HCT116 (cell line): ENCODE measurements at regions not wholly inside any gene's neighbourhood (a gene's known extent, or its start where the extent isn't known, plus 50 kb on each side); places are given as distances from the start of the nearest gene placed in this dataset.

Source experiments
- ATAC-seq: fragments of 200-7000 bp; cut with Tn5 transposase; 2 replicates; pipeline ENCODE4 v1.9.1; 2020; ENCODE audit warnings: mild to moderate bottlenecking, moderate library complexity
- BruUV-seq: library from RNA; stranded (reverse); fragments of 400-500 nt; replicated peaks from 2 replicates; lab custom pipeline; 2021; lab: Mats Ljungman, UMichigan
- CTCF ChIA-PET: fragments of 300-600 bp; sonication (Branson Sonifier 250); formaldehyde crosslinking; loops from one replicate; lab custom pipeline; 2021; ENCODE audit warnings: antibody characterized with exemption; lab: Charles Lee
- POLR2A ChIA-PET: fragments of 300-600, 350-600 bp; sonication (Branson Sonifier 250); formaldehyde crosslinking; loops from one replicate; lab custom pipeline; 2021; ENCODE audit warnings: antibody characterized with exemption; lab: Charles Lee
- RAD21 ChIA-PET, 2 experiments: fragments of 300-600 bp; sonication (Branson Sonifier 250); formaldehyde crosslinking; loops; one replicate each; lab custom pipeline; 2023; ENCODE audit warnings: low total read pairs in 2 of 2; ENCODE audit not compliant: uncharacterized antibody in 2 of 2, unreplicated experiment in 2 of 2, low non-redundant PET in 1 of 2; lab: Charles Lee
- DNase-seq: peaks from one replicate; pipeline ENCODE4 v3.0.0-alpha.2; 2010; ENCODE audit warnings: low read depth, low spot score
- H2AFZ ChIP-seq: fragments of 200-600 bp; shearing (Covaris generic), sonication (generic); 2 replicates; pipeline ENCODE4 v1.6.1; 2017; ENCODE audit warnings: low read depth, mixed run types, mixed read lengths, antibody characterized with exemption, low read length; ENCODE audit not compliant: poor library complexity, severe bottlenecking
- H3K27ac ChIP-seq: 2 replicates; pipeline ENCODE4 v1.5.1; 2012; ENCODE audit warnings: low read depth, low read length
- H3K27me3 ChIP-seq: fragments of 200-600 bp; sonication (generic); 2 replicates; pipeline ENCODE4 v1.6.1; 2016; ENCODE audit warnings: mixed run types, low read length, mixed read lengths; ENCODE audit not compliant: insufficient read depth
- H3K36me3 ChIP-seq, 2 experiments: fragments of 200-500 bp in 1 of 2; fragments of 200-600 bp in 1 of 2; sonication (Bioruptor generic) in 1 of 2; sonication (generic) in 1 of 2; 2 replicates each; pipeline versions ENCODE4 v1.5.1 to v1.6.1; 2014 to 2016; ENCODE audit warnings: low read length in 2 of 2, inconsistent platforms in 1 of 2, mixed read lengths in 1 of 2, mixed run types in 1 of 2; ENCODE audit not compliant: insufficient read depth in 2 of 2, control insufficient read depth in 1 of 2
- H3K4me1 ChIP-seq, 2 experiments: fragments of 200-600 bp in 1 of 2; sonication (generic) in 1 of 2; 2 replicates each; pipeline versions ENCODE4 v1.5.1 to v1.6.1; 2012 to 2017; ENCODE audit warnings: low read length in 2 of 2, inconsistent platforms in 1 of 2, mild to moderate bottlenecking in 1 of 2, mixed read lengths in 1 of 2, mixed run types in 1 of 2, moderate library complexity in 1 of 2; ENCODE audit not compliant: insufficient read depth in 2 of 2, control insufficient read depth in 1 of 2
- H3K4me2 ChIP-seq: fragments of 200-600 bp; sonication (generic); 2 replicates; pipeline ENCODE4 v1.6.1; 2017; ENCODE audit warnings: mixed run types, low read length, mixed read lengths
- H3K4me3 ChIP-seq, 2 experiments: fragments of 200-600 bp in 1 of 2; sonication (generic) in 1 of 2; replicated peaks in 1 of 2; 2 replicates each; pipeline ENCODE4 v1.5.1; 2011 to 2016; ENCODE audit warnings: low read length in 2 of 2, control low read depth in 1 of 2, low read depth in 1 of 2, mild to moderate bottlenecking in 1 of 2, mixed read lengths in 1 of 2, mixed run types in 1 of 2
- H3K79me2 ChIP-seq: fragments of 200-600 bp; sonication (generic); 2 replicates; pipeline ENCODE4 v1.6.1; 2017; ENCODE audit warnings: mild to moderate bottlenecking, mixed run types, low read length, moderate library complexity, mixed read lengths; ENCODE audit not compliant: insufficient read depth
- H3K9ac ChIP-seq: fragments of 200-600 bp; sonication (generic); 2 replicates; pipeline ENCODE4 v1.6.1; 2016; ENCODE audit warnings: low read length, mixed read lengths
- H3K9me2 ChIP-seq: fragments of 200-600 bp; sonication (generic), shearing (Covaris generic); 2 replicates; pipeline ENCODE4 v1.6.1; 2017; ENCODE audit warnings: mixed run types, mild to moderate bottlenecking, moderate library complexity; ENCODE audit not compliant: insufficient read depth
- H3K9me3 ChIP-seq, 2 experiments: fragments of 200-500 bp in 1 of 2; fragments of 200-600 bp in 1 of 2; sonication (Bioruptor generic) in 1 of 2; sonication (generic) in 1 of 2; 2 replicates each; pipeline ENCODE4 v1.6.1; 2014 to 2017; ENCODE audit warnings: low read length in 2 of 2, mixed read lengths in 2 of 2, inconsistent platforms in 1 of 2, low read depth in 1 of 2, mild to moderate bottlenecking in 1 of 2, mixed run types in 1 of 2, moderate library complexity in 1 of 2; ENCODE audit not compliant: control insufficient read depth in 1 of 2, insufficient read depth in 1 of 2
- H4K20me1 ChIP-seq: fragments of 200-600 bp; sonication (generic), shearing (Covaris generic); 2 replicates; pipeline ENCODE4 v1.6.1; 2017; ENCODE audit warnings: mixed run types, mild to moderate bottlenecking, moderate library complexity; ENCODE audit not compliant: insufficient read depth
- CBX3 ChIP-seq: IDR thresholded peaks from 2 replicates; pipeline ENCODE4 v1.6.1; 2012; ENCODE audit warnings: low read depth
- CTCF ChIP-seq, 3 experiments: fragments of 200-600 bp in 1 of 3; sonication (generic) in 1 of 3; IDR thresholded peaks in 2 of 3; conservative IDR thresholded peaks in 1 of 3; 2 replicates each; pipeline ENCODE4 v1.5.1; 2012 to 2017; ENCODE audit warnings: low read depth in 2 of 3, low read length in 2 of 3, antibody characterized with exemption in 1 of 3, borderline replicate concordance in 1 of 3, control low read depth in 1 of 3, mild to moderate bottlenecking in 1 of 3, mixed read lengths in 1 of 3, mixed run types in 1 of 3, moderate library complexity in 1 of 3; ENCODE audit not compliant: insufficient read depth in 1 of 3
- EGR1 ChIP-seq: IDR thresholded peaks from 2 replicates; pipeline ENCODE4 v1.6.1; 2012; ENCODE audit warnings: low read depth
- ELF1 ChIP-seq: IDR thresholded peaks from 2 replicates; pipeline ENCODE4 v1.6.1; 2012; ENCODE audit warnings: low read depth, borderline replicate concordance
- EZH2phosphoT487 ChIP-seq: fragments of 200-600 bp; IDR thresholded peaks from 2 replicates; pipeline ENCODE4 v1.6.1; 2018; ENCODE audit warnings: antibody characterized with exemption, borderline replicate concordance
- JUND ChIP-seq: IDR thresholded peaks from 2 replicates; pipeline ENCODE4 v1.6.1; 2012
- POLR2A ChIP-seq: IDR thresholded peaks from 2 replicates; pipeline ENCODE4 v1.7.0; 2011; ENCODE audit warnings: borderline replicate concordance; ENCODE audit not compliant: insufficient read depth, insufficient read length; ENCODE audit errors: extremely low read depth
- SIN3A ChIP-seq: IDR thresholded peaks from 2 replicates; pipeline ENCODE4 v1.6.1; 2012; ENCODE audit warnings: low read depth
- SP1 ChIP-seq: IDR thresholded peaks from 2 replicates; pipeline ENCODE4 v1.6.1; 2012; ENCODE audit warnings: low read depth
- SRF ChIP-seq: IDR thresholded peaks from 2 replicates; pipeline ENCODE4 v1.6.1; 2012; ENCODE audit warnings: low read depth
- TCF7L2 ChIP-seq: IDR thresholded peaks from 2 replicates; pipeline ENCODE4 v1.7.0; 2011; ENCODE audit warnings: borderline replicate concordance, inconsistent platforms; ENCODE audit not compliant: insufficient read depth, insufficient read length; ENCODE audit errors: extremely low read depth
- YY1 ChIP-seq: IDR thresholded peaks from 2 replicates; pipeline ENCODE4 v1.6.1; 2011; ENCODE audit warnings: low read length, low read depth, moderate library complexity, mild to moderate bottlenecking; ENCODE audit not compliant: insufficient replicate concordance; ENCODE audit errors: extremely low read depth
- ZBTB33 ChIP-seq: IDR thresholded peaks from 2 replicates; pipeline ENCODE4 v1.6.1; 2011; ENCODE audit warnings: mild to moderate bottlenecking, low read length, moderate library complexity; ENCODE audit not compliant: insufficient replicate concordance; ENCODE audit errors: extremely low read depth
- intact Hi-C: fragments of 100-400 bp; cut with micrococcal nuclease; formaldehyde crosslinking; loops from 2 replicates; pipeline ENCODE4 v1.10.0; 2022

- no peak for TF ChIP-seq ELF1
- no peak for TF ChIP-seq POLR2A
- TF ChIP-seq CBX3, result no peak
- no peak for TF ChIP-seq SIN3A
- no peak for TF ChIP-seq EGR1
- TF ChIP-seq TCF7L2, result no peak
- TF ChIP-seq CTCF (IDR thresholded peaks at IDR 0.05 in 2 of 3, conservative IDR thresholded peaks at IDR 0.05 in 1 of 3; ENCODE audit: borderline replicate concordance in 1 of 3, insufficient read depth in 1 of 3, low read depth in 2 of 3, low read length in 2 of 3), result no peak
- TF ChIP-seq SRF, result no peak
- Histone ChIP-seq H3K4me2 (no peak overlapping the region), H3K9me3 (no peaks in the 10 kb centered on the region), H3K9me2 (no peaks in the 10 kb centered on the region; the same call in 1 of the 2 replicates), H2AFZ (no peak overlapping the region), H3K9ac (no peak overlapping the region), H4K20me1 (no peaks in the 10 kb centered on the region), H3K79me2 (no peaks in the 10 kb centered on the region), H3K4me1 (peaks cover 0 to 12% of the 10 kb centered on the region in 2 experiments; a peak in 2 of 4 replicates), H3K27ac (no peak overlapping the region), H3K27me3 (no peaks in the 10 kb centered on the region), H3K36me3 (no peaks in the 10 kb centered on the region), H3K4me3 (no peak overlapping the region)
- CTCF ChIA-PET, result no interaction called here
- RAD21 ChIA-PET, result no interaction called here
- intact Hi-C loops, result no loop called here
- no peak for ATAC-seq
- POLR2A ChIA-PET, result no interaction called here
- BruUV-seq, result no TSS peak
- DNase-seq, result no peak
Measured at GRCh38 chr1:185438936-185439335, 121.9 kb upstream of the IVNS1ABP start.

- no peak overlapping the region for H3K9ac ChIP-seq
- H3K79me2 ChIP-seq, result no peaks in the 10 kb centered on the region
- no peaks in the 10 kb centered on the region; the same call in 1 of the 2 replicates for H3K9me2 ChIP-seq
- no peaks in the 10 kb centered on the region for H3K9me3 ChIP-seq
- BruUV-seq, result no TSS peak
- intact Hi-C loops, result no loop called here
- no peaks in the 10 kb centered on the region for H3K27me3 ChIP-seq
- ChIA-PET RAD21 (no interaction called here), CTCF (no interaction called here), POLR2A (no interaction called here)
- H3K4me3 ChIP-seq, result no peak overlapping the region
- H3K4me1 ChIP-seq, result peaks cover 0 to under 1% of the 10 kb centered on the region in 2 experiments; a peak in 1 of 4 replicates
- H4K20me1 ChIP-seq, result no peaks in the 10 kb centered on the region
- H3K36me3 ChIP-seq, result no peaks in the 10 kb centered on the region
- ATAC-seq (0 out of 2 replicates have a peak, but pooled peaks have one; percentile 66), DNase-seq (no peak)
- H3K27ac ChIP-seq, result no peak overlapping the region
- no peak overlapping the region for H2AFZ ChIP-seq
- H3K4me2 ChIP-seq, result no peak overlapping the region
- TF ChIP-seq ZBTB33 (no peak), TCF7L2 (no peak), SP1 (no peak), SIN3A (no peak), JUND (no peak), EZH2phosphoT487 (no peak), YY1 (no peak), CTCF (IDR thresholded peaks at IDR 0.05 in 2 of 3, conservative IDR thresholded peaks at IDR 0.05 in 1 of 3; ENCODE audit: borderline replicate concordance in 1 of 3, insufficient read depth in 1 of 3, low read depth in 2 of 3, low read length in 2 of 3) (no peak)
Measured at GRCh38 chr1:185435696-185436379, 118.8 kb upstream of the IVNS1ABP start.
